ENCODE measurements at regions not wholly inside any gene's neighbourhood (a gene's known extent, or its start where the extent isn't known, plus 50 kb on each side); places are given as distances from the start of the nearest gene placed in this dataset.

DNA sequence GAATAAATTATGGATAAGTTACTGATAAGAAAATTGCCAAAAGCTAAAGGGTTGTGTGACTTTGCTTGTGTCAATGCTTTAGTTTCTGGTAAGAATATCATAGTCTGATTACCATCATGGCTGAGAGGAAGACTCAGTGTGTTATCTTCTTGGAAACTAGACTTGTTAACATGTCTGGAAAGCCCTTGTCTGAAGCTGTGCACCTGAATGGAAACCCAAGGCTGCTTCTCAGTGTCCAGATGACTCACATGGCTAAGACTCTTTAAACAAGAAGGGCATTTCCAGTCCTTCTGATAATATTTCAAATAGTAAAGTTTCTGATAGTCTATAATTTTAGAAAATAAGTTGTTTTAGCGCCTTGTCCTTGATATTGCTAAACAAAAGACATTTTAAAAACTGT lies 1092.7 kb downstream of the PLA2G4A start:
- TF ChIP-seq CTCF (IDR thresholded peaks at IDR 0.05), result no peak
- no peak for TF ChIP-seq POLR2A (IDR thresholded peaks at IDR 0.05)
